ENCODE measurements at regions not wholly inside any gene's neighbourhood (a gene's known extent, or its start where the extent isn't known, plus 50 kb on each side); places are given as distances from the start of the nearest gene placed in this dataset.
A peak's percentile ranks its signal among the peaks of the same experiment; 100 is the strongest.

- no peaks in the 10 kb centered on the region for H3K36me3 ChIP-seq (ENCODE audit: control insufficient read depth, insufficient read depth, low read length, severe bottlenecking)
- H3K9me3 ChIP-seq (ENCODE audit: control insufficient read depth, low read length) = no peaks in the 10 kb centered on the region
- no peaks in the 10 kb centered on the region for H3K27me3 ChIP-seq (replicated peaks; ENCODE audit: control insufficient read depth, insufficient read depth, low read length)
- no peak overlapping the region for H3K4me3 ChIP-seq (ENCODE audit: low read length)
- DNase-seq (ENCODE audit: low read depth) = no peak
- H3K4me1 ChIP-seq (ENCODE audit: control insufficient read depth, insufficient read depth, low read length) = peaks cover 17% of the 10 kb centered on the region
- no peak overlapping the region for H3K9ac ChIP-seq (ENCODE audit: low read length)
These were observed 500.7 kb downstream of the MAFB start for GRCh38 chr20:40188319-40188718.

- Histone ChIP-seq H3K9me3 (ENCODE audit: control insufficient read depth, low read length) (no peaks in the 10 kb centered on the region), H3K36me3 (ENCODE audit: control insufficient read depth, insufficient read depth, low read length, severe bottlenecking) (no peaks in the 10 kb centered on the region), H3K27me3 (replicated peaks; ENCODE audit: control insufficient read depth, insufficient read depth, low read length) (no peaks in the 10 kb centered on the region), H3K4me1 (ENCODE audit: control insufficient read depth, insufficient read depth, low read length) (peaks cover 15% of the 10 kb centered on the region), H3K9ac (ENCODE audit: low read length) (no peak overlapping the region), H3K4me3 (ENCODE audit: low read length) (no peak overlapping the region)
- no peak for DNase-seq (ENCODE audit: low read depth)
These were observed 502.2 kb downstream of the MAFB start for GRCh38 chr20:40186826-40187225.

- Histone ChIP-seq H3K36me3 (ENCODE audit: control insufficient read depth, insufficient read depth, low read length, severe bottlenecking) (no peaks in the 10 kb centered on the region), H3K27me3 (replicated peaks; ENCODE audit: control insufficient read depth, insufficient read depth, low read length) (no peaks in the 10 kb centered on the region)
These were observed 507.4 kb downstream of the MAFB start for GRCh38 chr20:40181676-40182075.

GRCh38 chr20:40176098-40176841 lies 512.8 kb downstream of the MAFB start:
- H3K36me3 ChIP-seq (ENCODE audit: control insufficient read depth, insufficient read depth, low read length, severe bottlenecking) = no peaks in the 10 kb centered on the region
- H3K4me1 ChIP-seq (ENCODE audit: control insufficient read depth, insufficient read depth, low read length) = no peaks in the 10 kb centered on the region
- H3K4me3 ChIP-seq (ENCODE audit: low read length) = no peak overlapping the region
- H3K9me3 ChIP-seq (ENCODE audit: control insufficient read depth, low read length) = no peaks in the 10 kb centered on the region
- no peak for DNase-seq (ENCODE audit: low read depth)
- H3K27me3 ChIP-seq (replicated peaks; ENCODE audit: control insufficient read depth, insufficient read depth, low read length) = no peaks in the 10 kb centered on the region
- H3K9ac ChIP-seq (ENCODE audit: low read length) = no peak overlapping the region

More at GRCh38 chr20:40181676-40182075, 507.4 kb downstream of the MAFB start:
- no peak for DNase-seq (ENCODE audit: low read depth)
- Histone ChIP-seq H3K9ac (ENCODE audit: low read length) (no peak overlapping the region), H3K9me3 (ENCODE audit: control insufficient read depth, low read length) (no peaks in the 10 kb centered on the region), H3K4me1 (ENCODE audit: control insufficient read depth, insufficient read depth, low read length) (no peaks in the 10 kb centered on the region), H3K4me3 (ENCODE audit: low read length) (no peak overlapping the region)

GRCh38 chr20:40175296-40175695 lies 513.7 kb downstream of the MAFB start:
- Histone ChIP-seq H3K4me1 (ENCODE audit: control insufficient read depth, insufficient read depth, low read length) (no peaks in the 10 kb centered on the region), H3K27me3 (replicated peaks; ENCODE audit: control insufficient read depth, insufficient read depth, low read length) (no peaks in the 10 kb centered on the region), H3K9ac (ENCODE audit: low read length) (no peak overlapping the region), H3K9me3 (ENCODE audit: control insufficient read depth, low read length) (no peaks in the 10 kb centered on the region), H3K36me3 (ENCODE audit: control insufficient read depth, insufficient read depth, low read length, severe bottlenecking) (no peaks in the 10 kb centered on the region), H3K4me3 (ENCODE audit: low read length) (no peak overlapping the region)
- no peak for DNase-seq (ENCODE audit: low read depth)

GRCh38 chr20:40173872-40174271 lies 515.2 kb downstream of the MAFB start:
- no peaks in the 10 kb centered on the region for H3K36me3 ChIP-seq (ENCODE audit: control insufficient read depth, insufficient read depth, low read length, severe bottlenecking)
- no peak for DNase-seq (ENCODE audit: low read depth)
- H3K4me1 ChIP-seq (ENCODE audit: control insufficient read depth, insufficient read depth, low read length) = no peaks in the 10 kb centered on the region
- H3K9ac ChIP-seq (ENCODE audit: low read length) = no peak overlapping the region
- no peak overlapping the region for H3K4me3 ChIP-seq (ENCODE audit: low read length)
- no peaks in the 10 kb centered on the region for H3K27me3 ChIP-seq (replicated peaks; ENCODE audit: control insufficient read depth, insufficient read depth, low read length)
- H3K9me3 ChIP-seq (ENCODE audit: control insufficient read depth, low read length) = no peaks in the 10 kb centered on the region

GRCh38 chr20:40168981-40169620 lies 519.9 kb downstream of the MAFB start:
- H3K4me3 ChIP-seq (ENCODE audit: low read length) = no peak overlapping the region
- no peaks in the 10 kb centered on the region for H3K36me3 ChIP-seq (ENCODE audit: control insufficient read depth, insufficient read depth, low read length, severe bottlenecking)
- H3K9me3 ChIP-seq (ENCODE audit: control insufficient read depth, low read length) = no peaks in the 10 kb centered on the region
- DNase-seq (ENCODE audit: low read depth) = no peak
- no peaks in the 10 kb centered on the region for H3K4me1 ChIP-seq (ENCODE audit: control insufficient read depth, insufficient read depth, low read length)
- H3K27me3 ChIP-seq (replicated peaks; ENCODE audit: control insufficient read depth, insufficient read depth, low read length) = no peaks in the 10 kb centered on the region
- no peak overlapping the region for H3K9ac ChIP-seq (ENCODE audit: low read length)

GRCh38 chr20:40161391-40161790 lies 527.6 kb downstream of the MAFB start:
- Histone ChIP-seq H3K9me3 (ENCODE audit: control insufficient read depth, low read length) (no peaks in the 10 kb centered on the region), H3K4me1 (ENCODE audit: control insufficient read depth, insufficient read depth, low read length) (peaks cover 7% of the 10 kb centered on the region), H3K36me3 (ENCODE audit: control insufficient read depth, insufficient read depth, low read length, severe bottlenecking) (no peaks in the 10 kb centered on the region), H3K4me3 (ENCODE audit: low read length) (no peak overlapping the region), H3K9ac (ENCODE audit: low read length) (no peak overlapping the region), H3K27me3 (replicated peaks; ENCODE audit: control insufficient read depth, insufficient read depth, low read length) (peaks cover 4% of the 10 kb centered on the region)
- DNase-seq (ENCODE audit: low read depth) = no peak

GRCh38 chr20:40160097-40160550 lies 528.9 kb downstream of the MAFB start:
- peaks cover 7% of the 10 kb centered on the region for H3K4me1 ChIP-seq (ENCODE audit: control insufficient read depth, insufficient read depth, low read length)
- peaks cover 4% of the 10 kb centered on the region for H3K27me3 ChIP-seq (replicated peaks; ENCODE audit: control insufficient read depth, insufficient read depth, low read length)
- no peak overlapping the region for H3K4me3 ChIP-seq (ENCODE audit: low read length)
- H3K9me3 ChIP-seq (ENCODE audit: control insufficient read depth, low read length) = no peaks in the 10 kb centered on the region
- no peak overlapping the region for H3K9ac ChIP-seq (ENCODE audit: low read length)
- H3K36me3 ChIP-seq (ENCODE audit: control insufficient read depth, insufficient read depth, low read length, severe bottlenecking) = no peaks in the 10 kb centered on the region
- DNase-seq (ENCODE audit: low read depth) = peak; percentile 50

GRCh38 chr20:40159276-40159675 lies 529.8 kb downstream of the MAFB start:
- Histone ChIP-seq H3K9ac (ENCODE audit: low read length) (no peak overlapping the region), H3K4me1 (ENCODE audit: control insufficient read depth, insufficient read depth, low read length) (peaks cover 7% of the 10 kb centered on the region), H3K36me3 (ENCODE audit: control insufficient read depth, insufficient read depth, low read length, severe bottlenecking) (no peaks in the 10 kb centered on the region), H3K4me3 (ENCODE audit: low read length) (no peak overlapping the region), H3K27me3 (replicated peaks; ENCODE audit: control insufficient read depth, insufficient read depth, low read length) (peaks cover 4% of the 10 kb centered on the region), H3K9me3 (ENCODE audit: control insufficient read depth, low read length) (no peaks in the 10 kb centered on the region)
- DNase-seq (ENCODE audit: low read depth) = no peak

- Histone ChIP-seq H3K4me3 (ENCODE audit: low read length) (no peak overlapping the region), H3K27me3 (replicated peaks; ENCODE audit: control insufficient read depth, insufficient read depth, low read length) (peaks cover 4% of the 10 kb centered on the region), H3K9me3 (ENCODE audit: control insufficient read depth, low read length) (no peaks in the 10 kb centered on the region), H3K4me1 (ENCODE audit: control insufficient read depth, insufficient read depth, low read length) (peaks cover 7% of the 10 kb centered on the region), H3K9ac (ENCODE audit: low read length) (no peak overlapping the region), H3K36me3 (ENCODE audit: control insufficient read depth, insufficient read depth, low read length, severe bottlenecking) (no peaks in the 10 kb centered on the region)
- DNase-seq (ENCODE audit: low read depth) = no peak
These were observed 532.3 kb downstream of the MAFB start for GRCh38 chr20:40156600-40157317.

Measured in adipocyte (in vitro differentiated cells).